Endometrium (tissue), 2 donors: ENCODE measurements at regions not wholly inside any gene's neighbourhood (a gene's known extent, or its start where the extent isn't known, plus 50 kb on each side); places are given as distances from the start of the nearest gene placed in this dataset.
"Not testable (repeated sequence)": the region's sequence is repeated elsewhere in the genome, so short reads cannot be mapped to it uniquely, and the experiment has no call there.

Source experiments
- FAIRE-seq: peaks from 2 replicates; lab custom pipeline; 2012; peaks lifted over from hg19 to GRCh38; lab: Jason Lieb, UNC
- donor health status: control.
- donor health status: control.

DNA sequence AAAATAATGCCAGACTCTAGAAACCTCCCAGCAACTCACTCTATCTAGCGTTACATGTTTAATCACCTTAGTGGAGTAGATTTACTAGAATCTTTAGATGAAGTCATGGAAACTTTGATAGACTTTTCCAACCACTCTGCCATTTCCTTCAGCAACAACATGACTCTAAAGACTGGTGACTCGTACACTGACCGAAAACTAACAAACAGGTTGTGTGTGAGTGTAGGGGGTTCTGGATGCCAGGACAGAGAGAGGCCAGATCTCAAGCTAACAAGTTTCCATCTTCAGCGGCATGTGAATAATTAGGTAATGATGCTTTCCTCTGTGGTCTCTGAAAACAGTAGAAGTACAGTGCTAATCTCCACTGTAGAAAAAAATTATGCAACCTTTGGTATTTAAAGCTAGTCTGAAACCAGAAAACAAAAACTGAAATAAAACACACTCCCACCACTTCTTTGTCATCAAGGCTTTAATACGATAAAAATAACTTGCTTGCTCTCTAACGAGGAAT is 286.4 kb downstream of the PRDM5 start:
- FAIRE-seq, result peak; percentile 48

DNA sequence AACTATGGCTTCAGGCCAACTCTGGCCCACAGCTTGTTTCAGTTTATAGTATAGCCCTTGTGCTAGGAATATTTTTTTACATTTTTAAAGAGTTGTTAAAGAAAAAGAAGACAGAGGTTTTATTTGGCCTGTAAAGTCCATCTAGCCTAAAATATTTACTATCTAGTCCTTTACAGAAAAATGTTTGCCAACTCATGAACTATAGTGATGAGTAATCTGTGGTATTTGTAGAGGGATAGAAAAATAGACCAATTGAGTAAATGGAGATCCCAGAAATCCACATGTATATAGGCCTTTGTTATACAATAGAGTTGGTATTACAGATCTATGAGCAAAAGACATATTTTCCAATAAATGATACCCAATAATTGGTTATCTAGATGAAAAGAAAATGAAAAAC is 288.7 kb downstream of the PRDM5 start:
- FAIRE-seq, result no peak

GRCh38 chr4:120630427-120630826 is 292.1 kb downstream of the PRDM5 start:
- no peak for FAIRE-seq

DNA sequence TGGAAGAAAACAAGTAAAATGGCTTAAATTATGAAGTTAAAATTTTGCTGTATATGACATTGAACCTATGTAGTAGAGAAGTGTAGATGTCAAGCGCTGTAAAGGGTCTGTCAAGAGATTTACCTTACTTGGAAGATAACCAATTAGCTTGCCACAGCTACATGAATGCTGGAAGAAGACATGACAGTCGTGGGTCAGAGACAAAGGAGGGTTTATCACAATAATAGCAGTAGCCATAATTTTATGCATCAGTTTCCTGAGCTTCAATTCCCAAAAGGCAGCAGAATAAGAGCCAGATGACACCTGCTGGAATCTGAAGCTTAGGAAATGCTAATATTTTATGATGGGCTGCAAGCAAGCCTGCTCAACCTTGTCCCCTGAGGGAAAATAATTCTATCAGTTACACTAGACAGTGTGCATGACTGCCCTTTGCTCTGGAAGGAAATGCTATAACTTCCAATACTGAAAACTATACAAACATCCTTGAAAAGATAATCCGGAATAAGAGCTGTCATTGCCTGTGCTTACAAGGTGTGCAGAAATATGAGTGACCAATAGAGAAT is 292.9 kb downstream of the PRDM5 start:
- FAIRE-seq, result no peak

- FAIRE-seq, result no peak
Observed at GRCh38 chr4:120622601-120623000, 299.9 kb downstream of the PRDM5 start.

- no peak for FAIRE-seq
Observed at GRCh38 chr4:120617171-120617570, 305.4 kb downstream of the PRDM5 start.

DNA sequence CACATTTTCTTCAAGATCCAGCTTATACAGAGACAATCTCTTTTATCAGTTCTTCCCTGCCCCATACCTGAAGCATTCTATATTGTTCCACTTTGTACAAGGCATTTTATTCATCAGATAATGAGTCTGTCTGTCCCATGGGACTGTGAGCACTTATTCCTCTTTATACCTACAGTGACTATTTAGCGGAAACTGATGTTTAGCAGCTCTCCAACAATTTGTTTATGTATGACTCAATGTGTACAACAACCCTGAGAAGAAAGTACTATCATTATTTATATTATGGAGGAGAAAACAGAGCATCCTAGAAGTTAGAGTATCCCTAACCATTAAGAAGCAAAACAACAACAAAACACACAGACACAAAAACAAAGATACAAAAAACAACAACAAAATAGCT is 306.5 kb downstream of the PRDM5 start:
- peak; percentile 98 for FAIRE-seq

- no peak for FAIRE-seq
Observed at GRCh38 chr4:120613778-120614177, 308.7 kb downstream of the PRDM5 start.

- no peak for FAIRE-seq
Observed at GRCh38 chr4:120611092-120611491, 311.4 kb downstream of the PRDM5 start.

DNA sequence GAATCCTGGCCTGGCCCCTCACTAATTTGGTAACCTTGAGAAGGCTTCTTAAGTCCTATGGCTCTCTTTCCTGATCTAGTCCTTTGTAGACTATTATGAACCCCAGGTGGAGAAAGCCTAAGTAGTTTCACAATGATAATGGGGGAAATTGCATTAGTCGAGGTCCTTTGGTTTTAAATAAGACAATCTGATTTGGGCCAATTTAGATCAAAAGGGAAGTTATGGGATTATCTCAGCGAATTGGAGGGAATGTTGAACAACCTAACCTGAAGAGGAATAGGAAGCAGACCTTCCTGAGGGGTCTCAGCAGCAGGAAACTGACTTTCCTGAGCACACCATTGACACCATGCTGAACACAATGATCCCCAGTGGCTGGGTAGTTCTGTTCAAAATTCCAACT is 331.5 kb downstream of the PRDM5 start:
- no peak for FAIRE-seq

- no peak for FAIRE-seq
Observed at GRCh38 chr4:120589787-120590186, 332.7 kb downstream of the PRDM5 start.

GRCh38 chr4:120568731-120569130 is 353.8 kb downstream of the PRDM5 start:
- no peak for FAIRE-seq

DNA sequence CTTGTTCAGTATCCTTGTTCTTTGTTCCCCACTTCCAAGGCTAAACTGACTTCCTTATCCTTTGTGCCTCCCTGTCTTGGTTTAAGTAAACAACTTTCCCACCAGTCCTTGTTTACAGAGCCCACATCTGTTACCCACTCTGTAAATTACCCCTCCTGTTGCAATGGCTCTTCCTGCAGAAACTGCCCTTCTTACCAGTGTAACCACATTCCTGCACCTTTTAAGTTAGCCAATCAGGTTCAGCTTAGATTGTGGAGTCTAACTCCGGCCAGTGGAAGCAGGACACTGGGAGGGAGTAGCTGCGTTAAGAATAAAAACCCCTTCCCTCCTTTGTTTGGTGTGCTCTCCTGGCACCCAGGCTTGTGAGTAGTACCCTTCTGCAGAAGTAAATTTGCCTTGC is 360.9 kb downstream of the PRDM5 start:
- no peak for FAIRE-seq

GRCh38 chr4:120557372-120557771 is 365.2 kb downstream of the PRDM5 start:
- no peak for FAIRE-seq

DNA sequence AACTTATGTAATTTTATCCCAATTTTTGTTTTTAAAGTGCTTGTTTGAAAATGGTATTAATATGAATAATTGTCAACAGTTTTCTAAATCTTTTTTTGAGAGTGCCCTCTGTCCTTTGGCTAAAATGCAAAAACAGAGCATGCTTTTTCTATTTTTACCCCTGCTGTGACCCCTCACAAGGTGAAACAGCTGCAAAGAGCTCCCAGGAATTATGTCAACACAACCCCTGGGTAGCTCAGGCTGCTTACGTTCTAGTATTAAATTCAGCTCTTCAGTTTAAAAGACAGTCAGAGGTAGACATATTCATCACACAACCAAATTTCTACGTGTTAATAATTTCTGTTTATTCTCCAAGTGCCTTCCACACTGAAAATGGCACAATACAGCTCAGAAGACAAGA is 367.5 kb downstream of the PRDM5 start:
- no peak for FAIRE-seq

DNA sequence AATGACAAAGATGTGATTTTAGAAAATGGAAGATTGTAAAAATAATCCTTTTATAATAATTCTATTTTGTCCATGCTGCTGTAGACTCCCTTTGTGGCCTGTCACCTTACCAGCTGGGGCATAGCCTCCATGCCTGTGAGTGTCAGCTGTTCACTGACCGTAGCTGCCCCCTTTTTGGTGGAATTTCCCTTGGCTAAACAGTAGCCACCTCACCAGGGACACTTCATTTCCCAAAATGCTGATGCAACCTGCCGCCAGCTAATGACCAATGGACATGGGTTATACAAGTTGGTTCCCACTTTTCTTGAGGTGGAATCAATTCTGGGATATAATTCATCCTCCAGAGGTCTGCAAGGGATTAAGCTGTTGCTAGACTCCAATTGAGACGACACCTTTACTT is 368.4 kb downstream of the PRDM5 start:
- FAIRE-seq, result no peak

DNA sequence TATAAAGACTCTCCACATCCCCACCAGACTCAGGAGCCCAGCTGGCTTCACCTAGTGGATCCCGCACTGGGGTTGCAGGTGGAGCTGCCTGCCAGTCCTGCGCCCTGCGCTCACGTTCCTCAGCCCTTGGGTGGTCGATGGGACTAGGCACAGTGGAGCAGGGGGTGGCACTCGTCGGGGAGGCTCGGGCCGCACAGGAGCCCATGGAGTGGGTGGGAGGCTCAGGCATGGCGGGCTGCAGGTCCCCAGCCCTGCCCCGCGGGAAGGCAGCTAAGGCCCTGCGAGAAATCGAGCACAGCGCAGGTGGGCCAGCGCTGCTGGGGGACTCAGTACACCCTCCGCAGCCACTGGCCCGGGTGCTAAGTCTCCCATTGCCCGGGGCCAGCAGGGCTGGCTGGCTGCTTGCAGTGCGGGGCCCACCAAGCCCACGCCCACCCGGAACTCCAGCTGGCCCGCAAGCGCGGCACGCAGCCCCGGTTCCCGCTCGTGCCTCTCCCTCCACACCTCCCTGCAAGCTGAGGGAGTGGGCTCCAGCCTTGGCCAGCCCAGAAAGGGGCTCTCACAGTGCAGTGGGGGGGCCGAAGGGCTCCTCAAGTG is 371.8 kb downstream of the PRDM5 start:
- FAIRE-seq, result not testable (repeated sequence)

DNA sequence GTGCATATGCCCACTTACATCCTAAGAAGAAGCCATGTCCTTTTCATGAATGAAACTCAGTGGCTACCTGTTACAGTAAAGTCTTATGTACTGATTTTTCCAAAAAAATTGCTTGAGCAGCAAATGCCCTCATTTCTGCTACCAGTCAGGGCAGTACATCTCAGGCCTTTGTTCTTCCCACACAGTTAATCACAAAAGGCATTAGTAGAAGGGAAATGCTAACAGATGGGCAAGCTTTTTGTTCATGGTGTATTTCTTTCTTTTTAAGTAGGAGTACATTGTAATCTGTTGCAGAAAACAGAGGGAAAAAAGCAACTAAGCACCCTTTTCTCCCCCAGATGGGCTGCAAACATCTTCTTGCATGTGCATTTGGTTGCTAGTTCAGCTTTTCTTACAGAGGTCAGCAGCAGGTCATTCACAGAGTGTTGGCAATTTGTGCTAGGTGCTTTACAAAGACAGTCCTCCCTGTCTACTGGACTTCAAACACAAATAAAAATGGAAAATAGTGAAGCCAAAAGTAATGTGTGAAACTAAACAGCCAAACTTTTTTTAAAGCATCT is 373.4 kb downstream of the PRDM5 start:
- peak; percentile 45 for FAIRE-seq

- FAIRE-seq, result no peak
Observed at GRCh38 chr4:120545391-120545790, 377.1 kb downstream of the PRDM5 start.

GRCh38 chr4:120544838-120545237 is 377.7 kb downstream of the PRDM5 start:
- FAIRE-seq, result no peak

GRCh38 chr4:120540625-120541024 is 381.9 kb downstream of the PRDM5 start:
- no peak for FAIRE-seq

GRCh38 chr4:120536884-120537283 is 385.6 kb downstream of the PRDM5 start:
- FAIRE-seq, result no peak

GRCh38 chr4:120528428-120528827 is 394.1 kb downstream of the PRDM5 start:
- no peak for FAIRE-seq

- FAIRE-seq, result no peak
Observed at GRCh38 chr4:120526033-120526432, 396.5 kb downstream of the PRDM5 start.
